Muscle of back (tissue), 3 donors: ENCODE measurements at regions not wholly inside any gene's neighbourhood (a gene's known extent, or its start where the extent isn't known, plus 50 kb on each side); places are given as distances from the start of the nearest gene placed in this dataset.
"Not testable (repeated sequence)": the region's sequence is repeated elsewhere in the genome, so short reads cannot be mapped to it uniquely, and the experiment has no call there.

ENCODE experiments used
- DNase-seq, 3 donors: peaks; one replicate each; pipeline versions ENCODE4 v3.0.0 to v3.0.0-alpha.2; 2013

DNA sequence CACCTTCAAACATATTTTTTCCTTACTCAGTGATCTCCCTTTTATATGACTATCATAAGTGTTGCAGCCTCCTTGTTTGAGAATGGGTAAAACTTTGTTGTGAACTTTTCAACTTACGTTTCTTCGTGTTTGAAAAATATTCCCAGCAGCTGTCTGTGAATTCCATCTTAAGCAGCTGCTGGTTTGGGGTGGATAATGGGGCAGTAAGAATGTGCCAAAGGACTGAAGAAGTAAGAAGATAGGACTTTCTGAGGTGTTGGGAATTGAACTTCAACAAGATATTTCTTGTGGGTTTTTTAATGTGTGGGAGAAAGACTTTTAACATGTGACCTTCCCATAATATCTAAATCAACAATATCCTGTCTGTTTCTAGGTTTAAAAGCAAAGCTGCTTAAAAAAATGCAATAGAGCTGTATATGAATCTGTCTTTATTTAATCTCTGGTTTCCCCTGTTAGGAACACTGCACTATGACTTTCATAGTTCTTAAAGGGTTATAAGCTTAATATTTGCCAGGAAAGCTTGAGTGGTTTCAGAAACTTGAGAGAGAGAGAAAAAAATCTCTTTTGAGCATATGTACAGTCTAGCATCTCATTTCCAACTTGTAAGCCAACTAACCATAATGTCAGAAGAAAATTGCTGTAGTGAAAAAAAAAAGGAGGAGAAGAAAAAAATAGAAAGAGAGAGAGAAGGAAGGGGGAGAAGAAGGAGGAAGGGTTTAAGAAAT lies 1659.2 kb upstream of the FLRT2 start:
- peak in 2 of 3 donors; percentile 9 to 39 for DNase-seq

DNA sequence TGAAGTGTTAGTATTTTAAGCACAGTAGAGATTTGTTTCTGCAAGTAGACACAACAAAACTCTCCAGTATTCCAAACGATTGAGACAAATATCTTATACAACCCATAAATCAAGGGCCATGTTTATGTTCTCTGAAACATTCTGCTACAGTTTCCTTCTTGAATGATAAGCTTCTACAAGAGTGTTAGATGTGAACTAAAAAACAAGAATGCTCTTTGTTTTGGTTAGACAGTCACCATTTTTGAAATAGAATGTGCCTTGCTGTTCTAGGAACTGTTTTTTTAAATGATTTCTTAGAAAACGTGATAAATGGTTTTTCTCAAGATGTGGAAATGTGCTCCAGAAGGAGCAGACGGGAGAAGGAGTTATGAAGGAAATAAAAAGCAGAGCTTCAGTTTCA lies 1656.3 kb upstream of the FLRT2 start:
- no peak for DNase-seq

DNA sequence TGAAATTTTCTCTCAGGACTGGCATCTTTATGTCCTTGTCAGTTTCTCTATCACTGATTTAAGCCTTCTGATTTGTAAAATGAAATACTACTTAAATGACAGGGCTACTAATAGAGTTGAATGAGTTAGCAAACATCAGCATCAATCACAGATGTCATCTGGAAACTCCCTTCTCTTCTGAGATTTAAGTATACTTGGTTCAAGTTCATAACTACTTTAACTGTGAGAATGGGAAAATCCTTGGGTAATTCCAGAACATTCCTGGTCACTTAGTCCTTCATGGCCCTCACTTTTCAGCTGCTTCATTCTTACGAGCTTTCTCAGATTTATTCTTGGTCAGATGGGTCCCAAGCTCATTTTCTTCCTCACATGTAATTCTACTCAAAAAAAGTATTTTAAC lies 1655.3 kb upstream of the FLRT2 start:
- DNase-seq, result no peak

DNA sequence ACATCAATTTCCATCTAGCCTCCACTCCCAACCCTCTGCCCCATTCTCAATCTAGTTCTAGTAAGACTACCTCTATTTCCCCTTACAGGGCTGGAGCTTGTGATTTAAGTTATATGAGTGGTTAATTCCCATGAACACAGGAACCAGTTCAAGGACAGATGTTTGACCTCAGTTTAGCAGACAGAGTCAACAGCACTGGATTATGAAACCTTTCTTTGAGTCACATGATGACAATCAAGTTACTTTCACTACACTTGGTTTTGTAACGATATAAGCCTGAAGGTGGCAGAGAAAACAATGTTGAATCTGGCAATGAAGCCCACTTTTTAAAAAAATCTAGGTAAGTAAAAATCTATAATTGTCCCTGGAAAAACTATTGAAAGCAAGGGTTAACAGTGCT lies 1646.2 kb upstream of the FLRT2 start:
- DNase-seq, result no peak

DNA sequence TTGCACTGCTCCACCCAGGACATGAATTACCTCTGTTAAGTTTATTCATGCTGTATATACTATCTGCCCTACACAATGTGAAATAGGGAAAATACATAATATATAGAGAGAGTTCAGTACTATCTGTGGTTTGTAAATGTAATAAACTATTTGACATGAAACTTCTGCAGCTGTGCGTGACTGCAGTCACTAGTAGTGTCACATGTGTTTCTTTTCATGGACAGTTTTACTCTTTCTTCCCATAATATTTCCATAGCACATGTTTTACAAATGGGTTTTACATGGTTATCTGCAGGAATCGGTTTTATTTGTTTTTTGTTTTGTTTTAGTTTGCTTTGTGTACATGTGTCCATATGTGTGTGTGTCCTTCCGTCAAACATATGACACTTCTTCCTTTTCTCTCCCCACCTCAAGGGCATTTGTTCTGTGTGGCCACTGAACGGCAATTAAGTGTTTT lies 1644.1 kb upstream of the FLRT2 start:
- DNase-seq, result no peak

DNA sequence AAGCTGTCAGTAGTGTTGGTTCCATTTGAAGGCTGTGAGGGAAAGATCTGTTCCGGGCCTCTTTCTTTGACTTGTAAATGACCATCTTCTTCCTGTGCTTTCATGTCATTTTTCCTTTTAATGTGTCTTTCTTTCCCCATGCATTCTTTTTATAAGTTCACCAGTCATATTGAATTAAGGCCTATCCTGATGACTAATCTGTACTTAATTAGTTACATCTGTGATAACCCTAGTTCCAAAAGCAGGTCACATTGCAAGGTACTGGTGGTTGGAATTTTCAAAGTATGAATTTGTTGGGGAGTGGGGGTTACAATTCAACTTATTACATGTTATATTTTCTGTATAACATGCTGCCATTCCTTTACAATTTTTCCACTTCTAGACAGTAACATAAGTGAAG lies 1642.1 kb upstream of the FLRT2 start:
- DNase-seq, result no peak

DNA sequence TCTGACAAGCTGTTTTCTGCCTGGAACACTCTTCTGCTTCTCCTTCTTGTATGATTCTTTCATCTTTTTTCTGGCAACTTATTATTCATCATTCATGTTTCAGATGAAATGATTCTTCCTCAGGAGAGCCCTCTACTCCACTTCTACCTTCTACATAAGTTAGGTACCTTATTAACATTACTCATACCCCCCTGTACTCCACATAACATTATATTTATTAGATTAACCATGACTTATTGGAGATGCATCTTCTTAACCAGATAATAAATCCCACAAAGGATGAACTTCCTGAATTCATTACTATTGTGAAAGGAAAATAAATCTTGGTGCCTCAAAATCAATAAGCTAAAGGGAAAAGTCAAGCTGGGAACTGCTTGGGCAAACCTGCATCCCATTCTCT lies 1636.5 kb upstream of the FLRT2 start:
- DNase-seq, result no peak

DNA sequence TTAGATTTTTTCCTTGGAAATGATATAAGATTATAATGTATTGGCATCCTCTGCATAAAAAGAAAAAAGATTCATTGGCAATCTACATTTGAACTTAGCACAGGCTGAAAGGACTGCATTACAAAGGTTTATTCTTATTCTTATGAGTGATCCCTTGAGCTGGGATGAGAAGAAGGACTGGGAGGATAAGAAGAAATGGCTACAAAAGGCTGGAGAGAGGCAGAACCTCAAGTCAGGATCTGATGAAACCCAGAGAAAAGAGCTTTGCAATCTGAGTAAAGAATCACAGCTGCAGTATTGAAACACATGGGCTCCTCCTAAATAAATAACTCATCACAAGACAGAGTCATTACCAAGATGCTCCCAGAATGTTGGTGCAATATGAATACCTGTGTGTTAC lies 1635.4 kb upstream of the FLRT2 start:
- no peak for DNase-seq

DNA sequence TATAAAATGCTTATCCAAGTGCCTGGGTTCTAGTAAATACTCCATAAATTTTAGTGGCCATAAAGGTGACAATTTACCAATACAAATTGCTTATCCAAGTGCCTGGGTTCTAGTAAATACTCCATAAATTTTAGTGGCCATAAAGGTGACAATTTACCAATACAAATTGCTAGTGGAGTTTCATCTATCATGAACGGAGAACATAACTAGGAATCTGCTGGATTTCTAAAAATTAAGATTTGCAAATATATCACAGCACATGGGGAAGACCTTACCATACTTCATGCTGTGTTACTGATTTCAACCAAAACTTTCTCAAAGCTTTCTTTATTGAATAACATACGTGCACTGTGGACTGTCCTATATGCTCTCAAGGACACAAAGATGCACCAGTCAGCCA lies 1631.4 kb upstream of the FLRT2 start:
- not testable (repeated sequence) for DNase-seq

DNA sequence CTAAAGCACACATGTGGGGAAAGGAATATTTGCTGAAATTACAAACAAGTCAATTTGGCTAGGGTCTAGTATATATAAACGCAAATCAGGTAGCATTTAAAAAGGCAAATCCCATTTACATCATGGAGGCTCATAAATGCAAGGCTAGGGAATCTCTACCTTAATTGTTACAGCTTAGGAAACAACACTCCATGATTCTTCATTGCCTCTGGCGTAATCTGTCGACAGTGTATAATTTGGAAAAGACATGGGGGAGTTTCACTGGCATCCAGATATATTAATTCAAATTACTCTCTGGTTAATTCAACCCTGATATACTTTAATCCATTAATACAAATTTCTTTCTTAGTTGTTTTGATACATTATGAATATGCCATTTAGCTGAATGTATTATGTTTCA lies 1630.2 kb upstream of the FLRT2 start:
- no peak for DNase-seq

DNA sequence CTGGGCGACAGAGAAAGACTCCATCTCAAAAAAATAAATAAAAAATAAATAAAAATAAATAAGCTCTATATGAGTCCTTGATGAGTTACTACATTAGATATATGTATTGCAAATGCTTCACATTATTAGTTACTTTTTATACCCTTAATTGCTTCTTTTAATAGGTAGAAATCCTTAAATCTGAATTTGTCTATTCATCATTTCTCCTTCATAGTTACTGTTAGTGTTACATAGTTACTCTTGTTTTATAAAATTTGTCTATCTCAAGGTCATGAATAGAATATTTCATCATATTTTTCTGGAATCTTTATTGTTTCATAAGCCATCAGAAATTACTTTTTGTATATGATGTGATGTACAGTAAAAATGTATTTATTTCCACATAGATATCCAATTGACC lies 1624.8 kb upstream of the FLRT2 start:
- DNase-seq, result no peak

DNA sequence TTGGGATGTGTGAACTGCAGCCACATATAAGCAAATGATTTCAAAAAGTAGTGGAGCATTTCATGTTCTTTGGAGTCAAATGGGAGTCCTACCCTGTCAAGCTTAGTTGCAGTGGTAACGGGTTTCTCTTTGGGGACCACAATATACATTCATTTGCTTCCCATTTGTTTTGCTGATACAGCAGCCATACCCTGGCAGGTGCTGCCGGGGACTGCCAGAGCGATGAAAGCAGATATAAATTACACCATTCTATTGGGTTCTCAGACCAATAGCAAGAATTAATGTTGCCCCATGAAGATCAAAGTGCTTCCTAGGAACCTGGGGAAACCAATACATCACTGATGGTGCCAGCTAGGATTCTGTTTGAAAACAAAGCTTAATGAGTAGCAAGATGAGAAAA lies 1621.5 kb upstream of the FLRT2 start:
- no peak for DNase-seq

DNA sequence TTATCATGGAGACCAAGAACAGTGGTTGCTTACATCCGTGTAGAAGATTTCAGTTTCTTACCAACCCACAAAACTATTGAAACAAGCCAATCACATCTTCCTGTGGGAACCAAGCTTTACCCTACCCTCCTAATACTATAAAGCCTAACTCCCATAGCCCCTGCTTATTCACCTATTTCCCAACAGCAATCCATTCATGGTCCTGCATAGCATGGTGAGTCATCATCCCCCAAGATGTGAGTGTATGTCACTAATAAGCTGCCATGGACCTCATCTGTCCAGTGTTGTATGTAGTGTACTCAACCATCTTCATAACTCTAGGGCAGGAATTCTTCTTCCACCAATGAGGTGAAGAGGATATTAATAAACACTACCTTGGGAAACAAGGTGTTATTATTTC lies 1620.4 kb upstream of the FLRT2 start:
- no peak for DNase-seq

DNA sequence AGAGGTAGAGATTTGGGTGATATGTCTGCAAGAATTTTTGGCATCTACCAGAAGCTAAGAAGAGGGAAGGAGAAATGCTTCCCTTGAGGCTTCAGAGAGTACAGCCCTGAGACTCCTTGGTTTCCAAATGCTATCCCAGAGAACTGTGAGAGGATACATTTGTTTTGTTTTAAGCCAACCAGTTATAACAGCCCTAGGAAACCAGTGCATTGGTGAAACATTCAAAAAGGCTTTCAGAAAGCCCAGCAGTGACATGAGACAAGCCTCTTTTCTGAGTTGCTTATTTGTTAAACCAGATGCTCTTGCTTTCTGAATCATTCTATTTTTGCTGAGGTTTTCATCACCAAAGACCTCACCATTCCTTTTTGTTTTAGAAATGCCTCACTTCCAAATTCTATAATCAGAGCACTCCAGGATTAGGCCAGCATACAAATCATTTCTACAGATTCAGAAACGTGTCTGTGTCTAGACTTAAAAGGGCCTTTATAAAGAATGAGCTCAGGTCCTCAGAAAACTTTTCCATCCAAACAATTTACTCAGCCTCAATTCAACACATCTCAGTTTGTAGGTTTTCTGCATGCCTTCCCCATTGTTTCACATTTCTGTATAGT lies 1617.8 kb upstream of the FLRT2 start:
- DNase-seq, result no peak

DNA sequence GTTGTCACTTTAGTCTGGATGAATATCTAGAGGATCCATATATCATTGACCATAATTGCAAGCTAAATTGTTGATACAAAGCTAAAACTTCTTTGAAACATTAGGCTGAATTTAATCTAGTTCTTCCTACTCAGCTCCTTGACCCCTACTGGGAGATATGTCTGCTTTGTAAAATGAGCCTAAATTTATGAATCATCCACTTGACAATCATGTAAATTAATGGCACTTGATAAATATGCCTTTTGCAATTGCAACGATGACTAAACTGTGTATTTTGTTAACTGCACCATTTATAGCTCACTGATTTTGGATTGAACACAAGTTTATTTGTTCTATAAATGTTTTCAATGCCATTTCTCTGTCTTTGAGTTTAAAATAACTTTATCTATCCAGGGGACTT lies 1616.5 kb upstream of the FLRT2 start:
- DNase-seq, result no peak

DNA sequence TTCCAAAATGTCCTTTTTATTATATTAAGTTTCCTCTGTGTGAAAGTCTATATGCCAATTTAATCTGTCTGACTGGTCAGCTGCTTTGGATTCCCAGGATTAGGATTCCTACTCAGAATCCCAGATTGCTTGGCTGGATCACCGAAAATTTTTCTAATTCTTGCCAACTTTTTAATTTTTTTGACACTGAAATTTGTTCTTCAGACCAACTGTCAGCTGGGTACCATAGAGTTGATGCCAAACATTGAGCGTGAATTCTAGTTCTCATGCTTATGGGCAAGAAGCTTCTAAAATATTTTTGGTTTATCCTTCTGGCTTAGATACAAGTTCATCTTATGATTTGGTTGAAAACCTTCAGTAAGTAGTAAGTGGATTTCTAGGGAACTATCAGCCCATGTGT lies 1611.4 kb upstream of the FLRT2 start:
- peak in 2 of 3 donors; percentile 12 to 18 for DNase-seq

DNA sequence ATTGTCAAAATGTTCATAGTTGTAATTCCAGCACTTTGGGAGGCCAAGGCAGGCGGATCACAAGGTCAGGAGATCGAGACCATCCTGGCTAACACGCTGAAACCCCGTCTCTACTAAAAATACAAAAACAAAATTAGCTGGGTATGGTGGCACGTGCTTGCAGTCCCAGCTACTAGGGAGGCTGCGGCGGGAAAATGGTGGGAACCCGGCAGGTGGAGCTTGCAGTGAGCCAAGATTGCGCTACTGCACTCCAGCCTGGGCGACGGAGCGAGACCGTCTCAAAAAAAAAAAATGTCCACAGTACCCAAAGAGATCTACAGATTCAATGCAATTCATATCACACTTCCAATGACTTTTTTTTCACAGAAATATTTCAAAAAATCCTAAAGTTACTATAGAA lies 1610.3 kb upstream of the FLRT2 start:
- DNase-seq, result not testable (repeated sequence)

DNA sequence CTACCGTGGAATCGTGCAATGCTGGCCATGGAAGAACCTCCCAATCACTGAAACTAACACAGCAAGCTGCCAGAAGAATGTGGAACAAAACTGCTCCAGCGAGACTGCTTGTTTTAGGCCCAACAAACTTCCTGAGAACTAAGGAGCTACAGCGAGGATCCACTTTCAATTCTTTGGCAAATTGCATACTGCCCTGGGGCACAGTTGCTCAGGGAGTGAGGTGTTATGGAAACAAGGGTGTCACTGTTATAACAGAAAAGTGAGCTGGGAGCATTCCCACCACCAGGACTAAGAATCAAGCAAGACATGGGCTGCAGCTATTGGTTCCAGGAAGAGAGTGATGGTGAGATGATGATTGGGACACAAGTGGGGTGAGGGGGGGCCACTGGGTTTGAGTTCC lies 1606.1 kb upstream of the FLRT2 start:
- DNase-seq, result no peak

DNA sequence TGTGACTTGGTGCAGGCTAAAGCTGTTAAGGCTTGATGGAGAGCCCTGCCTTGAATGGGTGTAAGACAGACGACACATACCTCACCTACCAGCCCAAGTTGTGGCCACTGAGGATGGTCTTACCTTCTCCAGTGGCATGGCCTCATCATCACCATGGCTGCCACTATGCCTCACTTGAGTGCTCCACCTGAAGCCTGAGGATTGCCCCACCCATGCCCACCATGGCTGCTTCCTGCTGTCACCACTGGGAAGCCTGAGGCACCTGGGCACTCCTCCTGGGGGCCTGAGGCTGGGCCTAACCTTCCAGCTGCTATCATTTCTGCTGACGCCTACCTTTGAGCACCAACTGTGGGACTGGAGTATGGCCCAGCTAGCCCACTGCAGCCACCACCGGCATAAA lies 1605.7 kb upstream of the FLRT2 start:
- DNase-seq, result no peak

DNA sequence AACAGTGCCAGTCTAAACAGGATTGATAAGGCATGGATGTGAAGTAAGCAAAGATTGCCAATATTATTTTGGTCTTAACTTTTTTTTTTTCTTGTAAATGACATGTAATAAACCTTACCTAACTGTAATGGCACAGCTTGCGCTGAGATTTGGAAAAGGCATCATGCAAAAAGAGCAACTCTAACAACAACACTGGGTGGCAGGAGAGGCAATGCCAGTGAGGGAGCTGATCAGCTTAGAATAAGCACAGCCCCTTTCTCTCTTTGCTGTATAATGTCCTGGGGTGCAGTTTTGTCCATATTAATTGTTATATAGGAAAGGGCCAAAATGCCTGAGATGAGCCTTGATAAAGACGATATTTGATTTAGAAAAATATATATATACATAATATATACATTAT lies 1589.7 kb upstream of the FLRT2 start:
- no peak for DNase-seq

DNA sequence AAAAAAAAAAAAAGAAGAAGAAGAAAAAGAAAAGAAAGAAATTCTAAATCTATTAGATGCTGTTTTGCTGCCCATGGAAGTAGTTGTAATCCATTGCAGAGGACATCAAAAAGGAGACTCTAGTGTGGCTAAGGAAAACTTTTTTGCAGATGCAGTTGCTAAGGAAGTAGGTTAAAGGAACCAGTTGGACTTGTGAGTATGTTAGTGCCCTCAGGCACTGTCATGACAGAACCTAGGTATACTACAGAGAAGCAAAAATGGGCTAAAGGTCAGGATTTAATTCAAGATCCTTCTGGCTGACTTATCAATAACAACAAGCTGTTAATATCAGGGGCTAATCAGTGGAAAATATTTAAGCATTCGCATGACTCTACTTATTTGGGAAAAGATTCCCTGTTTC lies 1571.6 kb upstream of the FLRT2 start:
- DNase-seq, result no peak

DNA sequence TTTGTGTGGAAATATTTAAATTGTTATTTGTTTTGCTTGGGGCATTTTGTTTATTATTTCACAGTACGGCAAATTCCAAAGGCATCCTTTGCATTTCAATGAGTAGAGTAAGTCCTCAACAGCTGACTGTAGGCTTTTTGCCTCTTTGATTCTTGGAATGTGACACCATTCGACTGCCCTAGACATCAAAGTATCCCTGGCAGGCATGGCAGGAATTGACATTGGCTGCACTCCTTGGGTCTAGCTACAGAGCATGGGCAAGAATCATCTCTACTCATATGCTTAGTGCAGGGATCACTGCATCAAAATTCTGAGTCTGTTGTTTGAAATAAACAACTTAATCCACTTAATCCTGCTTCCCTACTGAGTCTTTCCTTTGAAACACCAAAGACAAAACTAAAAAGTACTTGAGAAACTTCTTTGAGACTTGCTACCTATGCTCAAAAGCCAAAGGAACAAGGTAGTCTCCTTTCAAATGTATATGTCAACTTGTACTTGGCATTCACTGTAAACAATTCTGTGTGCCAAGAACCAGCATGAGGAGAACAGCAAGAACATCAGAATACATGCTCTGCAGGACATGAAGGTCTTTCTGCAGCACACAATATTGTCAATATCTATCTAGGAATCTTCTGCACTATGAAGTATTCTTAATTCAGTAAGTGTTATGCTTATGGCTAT lies 1569.0 kb upstream of the FLRT2 start:
- peak; percentile 5 to 34 (median 17) for DNase-seq

DNA sequence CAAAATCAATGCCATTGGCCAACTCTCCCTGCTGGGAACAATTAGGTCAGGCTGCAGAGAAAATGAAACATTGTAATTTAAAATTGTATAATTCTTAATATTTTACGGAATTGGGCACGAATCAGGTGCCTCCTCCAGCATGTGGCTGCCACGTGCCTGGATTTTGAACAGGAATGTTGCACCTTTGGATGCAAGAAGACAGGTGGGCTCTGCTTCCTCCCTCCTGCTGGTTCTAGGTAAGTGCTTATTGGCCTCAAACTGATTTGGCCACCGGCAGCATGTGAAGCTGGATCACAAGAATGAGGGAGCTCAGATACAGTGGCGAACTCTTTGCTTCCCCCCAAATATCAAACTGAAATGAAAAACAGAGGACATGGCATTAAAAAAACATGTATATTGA lies 1559.9 kb upstream of the FLRT2 start:
- no peak for DNase-seq
